ENCODE measurements at regions not wholly inside any gene's neighbourhood (a gene's known extent, or its start where the extent isn't known, plus 50 kb on each side); places are given as distances from the start of the nearest gene placed in this dataset.
"Not testable (repeated sequence)": the region's sequence is repeated elsewhere in the genome, so short reads cannot be mapped to it uniquely, and the experiment has no call there.

GRCh38 chr4:43672265-43672885, 776.2 kb downstream of the KCTD8 start:
- not testable (repeated sequence) for TF ChIP-seq CTCF (conservative IDR thresholded peaks at IDR 0.05 in 1 of 2, IDR thresholded peaks at IDR 0.05 in 1 of 2; ENCODE audit: low read depth in 1 of 2, low read length in 2 of 2); EZH2 (IDR thresholded peaks at IDR 0.05; ENCODE audit: low read length, missing control alignments)
